Cardiac fibroblast (primary cell): ENCODE measurements at regions not wholly inside any gene's neighbourhood (a gene's known extent, or its start where the extent isn't known, plus 50 kb on each side); places are given as distances from the start of the nearest gene placed in this dataset.

Source experiments
- DNase-seq, 2 donors: peaks; one replicate each; pipeline versions ENCODE4 v3.0.0 to v3.0.0-alpha.2; 2010; ENCODE audit warnings: low read depth in 2 of 2
- H3K4me3 ChIP-seq, 2 donors: replicated peaks in 1 of 2; 1 replicate in 1 of 2; 2 replicates in 1 of 2; pipeline ENCODE4 v1.5.1; 2011; ENCODE audit warnings: low read depth in 2 of 2, low read length in 2 of 2, mild to moderate bottlenecking in 2 of 2, moderate library complexity in 1 of 2
- CTCF ChIP-seq: IDR thresholded peaks from one replicate; pipeline ENCODE4 v1.5.1; 2011; ENCODE audit warnings: low read depth, mild to moderate bottlenecking, low read length, inconsistent platforms

GRCh38 chr21:35256468-35256988, 207.4 kb upstream of the RUNX1 start:
- no peak overlapping the region for H3K4me3 ChIP-seq
- TF ChIP-seq CTCF, result no peak
- DNase-seq, result peak; percentile 99

- no peak for DNase-seq
- TF ChIP-seq CTCF, result no peak
- no peak overlapping the region for H3K4me3 ChIP-seq
These were observed 205.7 kb upstream of the RUNX1 start for GRCh38 chr21:35254765-35255138.

GRCh38 chr21:35254006-35254764, 205.1 kb upstream of the RUNX1 start:
- peak; percentile 89 to 92 for DNase-seq
- no peak for TF ChIP-seq CTCF
- H3K4me3 ChIP-seq, result no peak overlapping the region

- DNase-seq, result peak in 1 of 2 donors; percentile 83
- no peak for TF ChIP-seq CTCF
- no peak overlapping the region for H3K4me3 ChIP-seq
These were observed 203.7 kb upstream of the RUNX1 start for GRCh38 chr21:35252831-35253230.

GRCh38 chr21:35249636-35250035, 200.5 kb upstream of the RUNX1 start:
- DNase-seq, result no peak
- no peak for TF ChIP-seq CTCF
- no peak overlapping the region for H3K4me3 ChIP-seq

GRCh38 chr21:35245879-35246278, 196.8 kb upstream of the RUNX1 start:
- DNase-seq, result no peak
- no peak overlapping the region for H3K4me3 ChIP-seq
- no peak for TF ChIP-seq CTCF

- no peak for TF ChIP-seq CTCF
- no peak overlapping the region for H3K4me3 ChIP-seq
- peak; percentile 53 to 57 for DNase-seq
These were observed 195.4 kb upstream of the RUNX1 start for GRCh38 chr21:35244514-35244913.
